ENCODE measurements at regions not wholly inside any gene's neighbourhood (a gene's known extent, or its start where the extent isn't known, plus 50 kb on each side); places are given as distances from the start of the nearest gene placed in this dataset.

DNA sequence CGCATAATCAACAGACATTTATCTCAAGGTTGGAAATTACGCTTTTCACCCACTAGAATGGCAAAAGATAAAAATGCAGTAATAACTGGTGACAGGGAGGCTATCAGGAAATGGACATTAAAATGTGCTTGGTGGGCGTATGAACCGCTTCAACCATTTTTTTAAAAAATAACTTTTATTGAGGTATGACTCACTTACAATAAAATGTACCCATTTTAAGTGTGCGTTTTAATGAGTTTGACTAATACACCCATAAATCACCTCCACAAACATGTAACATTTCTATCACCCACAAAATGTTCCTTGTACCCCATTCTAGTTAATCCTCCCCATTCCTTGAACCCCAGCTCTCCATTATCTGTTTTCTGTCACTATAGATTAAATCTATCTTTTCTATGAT is 96.8 kb downstream of the IYD start:
- TF ChIP-seq, protein P1, sequence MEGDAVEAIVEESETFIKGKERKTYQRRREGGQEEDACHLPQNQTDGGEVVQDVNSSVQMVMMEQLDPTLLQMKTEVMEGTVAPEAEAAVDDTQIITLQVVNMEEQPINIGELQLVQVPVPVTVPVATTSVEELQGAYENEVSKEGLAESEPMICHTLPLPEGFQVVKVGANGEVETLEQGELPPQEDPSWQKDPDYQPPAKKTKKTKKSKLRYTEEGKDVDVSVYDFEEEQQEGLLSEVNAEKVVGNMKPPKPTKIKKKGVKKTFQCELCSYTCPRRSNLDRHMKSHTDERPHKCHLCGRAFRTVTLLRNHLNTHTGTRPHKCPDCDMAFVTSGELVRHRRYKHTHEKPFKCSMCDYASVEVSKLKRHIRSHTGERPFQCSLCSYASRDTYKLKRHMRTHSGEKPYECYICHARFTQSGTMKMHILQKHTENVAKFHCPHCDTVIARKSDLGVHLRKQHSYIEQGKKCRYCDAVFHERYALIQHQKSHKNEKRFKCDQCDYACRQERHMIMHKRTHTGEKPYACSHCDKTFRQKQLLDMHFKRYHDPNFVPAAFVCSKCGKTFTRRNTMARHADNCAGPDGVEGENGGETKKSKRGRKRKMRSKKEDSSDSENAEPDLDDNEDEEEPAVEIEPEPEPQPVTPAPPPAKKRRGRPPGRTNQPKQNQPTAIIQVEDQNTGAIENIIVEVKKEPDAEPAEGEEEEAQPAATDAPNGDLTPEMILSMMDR (IDR thresholded peaks at IDR 0.05): no peak
- Histone ChIP-seq H3K27me3 (no peaks in the 10 kb centered on the region), H3K9ac (ENCODE audit: low read depth in 2 of 2, low read length in 2 of 2) (no peak overlapping the region), H3K27ac (no peak overlapping the region), H3K4me1 (no peaks in the 10 kb centered on the region), H3K4me3 (no peak overlapping the region), H3K36me3 (no peaks in the 10 kb centered on the region), H3K9me3 (no peaks in the 10 kb centered on the region)
- no peak for DNase-seq
- intact Hi-C loops (cut with DNase I): no loop called here

DNA sequence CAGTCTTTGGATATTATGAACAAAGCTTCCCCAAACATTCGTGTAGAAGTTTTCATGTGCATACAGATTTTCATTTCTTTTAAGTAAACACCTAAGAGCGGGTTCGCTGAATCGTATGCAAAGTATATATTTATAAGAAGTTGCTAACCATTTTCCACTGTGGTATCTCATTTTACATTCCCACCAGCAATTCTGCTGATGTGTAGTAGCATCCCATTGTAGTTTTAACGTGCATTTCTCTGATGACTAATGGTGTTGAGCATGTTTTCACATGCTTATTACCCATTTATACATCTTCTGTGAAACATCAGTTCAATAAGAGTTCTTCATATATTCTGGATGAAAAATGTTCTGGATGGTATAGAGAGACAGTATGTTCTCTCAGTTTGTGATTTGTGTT is 97.4 kb downstream of the IYD start:
- Histone ChIP-seq H3K9ac (ENCODE audit: low read depth in 2 of 2, low read length in 2 of 2) (no peak overlapping the region), H3K27ac (no peak overlapping the region), H3K9me3 (no peaks in the 10 kb centered on the region), H3K36me3 (no peaks in the 10 kb centered on the region), H3K27me3 (no peaks in the 10 kb centered on the region), H3K4me3 (no peak overlapping the region), H3K4me1 (no peaks in the 10 kb centered on the region)
- DNase-seq: no peak
- intact Hi-C loops (cut with DNase I): no loop called here
- TF ChIP-seq, protein P1 (IDR thresholded peaks at IDR 0.05): no peak

- H3K9me3 ChIP-seq: no peaks in the 10 kb centered on the region
- no peak overlapping the region for H3K4me3 ChIP-seq
- DNase-seq: no peak
- no peaks in the 10 kb centered on the region for H3K27me3 ChIP-seq
- no peaks in the 10 kb centered on the region for H3K4me1 ChIP-seq
- no peak overlapping the region for H3K27ac ChIP-seq
- TF ChIP-seq, protein P1 (IDR thresholded peaks at IDR 0.05): no peak
- H3K9ac ChIP-seq (ENCODE audit: low read depth in 2 of 2, low read length in 2 of 2): no peak overlapping the region
- intact Hi-C loops (cut with DNase I): no loop called here
- no peaks in the 10 kb centered on the region for H3K36me3 ChIP-seq
Observed at GRCh38 chr6:150470131-150470530, 101.3 kb downstream of the IYD start.

- intact Hi-C loops (cut with DNase I): no loop called here
- no peaks in the 10 kb centered on the region for H3K36me3 ChIP-seq
- no peaks in the 10 kb centered on the region for H3K9me3 ChIP-seq
- DNase-seq: no peak
- no peak overlapping the region for H3K27ac ChIP-seq
- no peak overlapping the region for H3K4me3 ChIP-seq
- no peaks in the 10 kb centered on the region for H3K4me1 ChIP-seq
- no peaks in the 10 kb centered on the region for H3K27me3 ChIP-seq
- TF ChIP-seq, protein P1 (IDR thresholded peaks at IDR 0.05): no peak
- no peak overlapping the region for H3K9ac ChIP-seq (ENCODE audit: low read depth in 2 of 2, low read length in 2 of 2)
Observed at GRCh38 chr6:150470960-150471665, 102.3 kb downstream of the IYD start.

- no peak for DNase-seq
- Histone ChIP-seq H3K4me1 (no peaks in the 10 kb centered on the region), H3K27ac (no peak overlapping the region), H3K4me3 (no peak overlapping the region), H3K9me3 (no peaks in the 10 kb centered on the region), H3K27me3 (no peaks in the 10 kb centered on the region), H3K9ac (ENCODE audit: low read depth in 2 of 2, low read length in 2 of 2) (no peak overlapping the region), H3K36me3 (no peaks in the 10 kb centered on the region)
- intact Hi-C loops (cut with DNase I): no loop called here
- TF ChIP-seq, protein P1 (IDR thresholded peaks at IDR 0.05): no peak
Observed at GRCh38 chr6:150478656-150479545, 110.1 kb downstream of the IYD start.
